ENCODE measurements at regions not wholly inside any gene's neighbourhood (a gene's known extent, or its start where the extent isn't known, plus 50 kb on each side); places are given as distances from the start of the nearest gene placed in this dataset.

- no peak for DNase-seq (ENCODE audit: low read depth)
- H3K4me3 ChIP-seq (ENCODE audit: low read depth, low read length), result no peak overlapping the region
- TF ChIP-seq CTCF (IDR thresholded peaks at IDR 0.05; ENCODE audit: control insufficient read depth, extremely low read depth, insufficient read depth), result no peak
These were observed 50.3 kb upstream of the DOCK1 start for GRCh38 chr10:126854726-126855495.
